DMS 273 (cell line): ENCODE measurements at regions not wholly inside any gene's neighbourhood (a gene's known extent, or its start where the extent isn't known, plus 50 kb on each side); places are given as distances from the start of the nearest gene placed in this dataset.

ENCODE experiments used
- DNase-seq: peaks from one replicate; lab custom pipeline; 2025; ENCODE audit not compliant: unreplicated experiment; lab: John Stamatoyannopoulos, UW

DNA sequence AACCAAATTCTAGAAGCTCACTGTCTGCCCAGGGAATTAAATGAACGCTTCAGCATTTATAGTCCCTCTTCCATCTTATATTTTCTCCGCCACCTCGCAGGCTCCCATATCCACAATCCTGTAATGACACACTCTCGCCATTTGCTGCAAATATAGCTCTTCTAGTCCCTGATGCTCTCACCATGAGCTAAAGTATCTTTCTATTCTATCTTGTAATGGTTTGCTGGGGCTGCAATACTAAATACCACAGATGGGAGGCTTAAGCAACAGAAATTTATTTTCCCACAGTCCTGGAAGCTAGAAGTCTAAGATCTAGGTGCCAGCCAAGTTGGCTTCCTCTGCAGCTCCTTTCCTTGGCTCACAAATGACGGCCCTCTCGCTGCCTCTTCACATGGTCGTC, 106.9 kb upstream of the NPHP3 start:
- no peak for DNase-seq

GRCh38 chr3:132822837-132823236, 100.6 kb upstream of the NPHP3 start:
- DNase-seq = no peak

DNA sequence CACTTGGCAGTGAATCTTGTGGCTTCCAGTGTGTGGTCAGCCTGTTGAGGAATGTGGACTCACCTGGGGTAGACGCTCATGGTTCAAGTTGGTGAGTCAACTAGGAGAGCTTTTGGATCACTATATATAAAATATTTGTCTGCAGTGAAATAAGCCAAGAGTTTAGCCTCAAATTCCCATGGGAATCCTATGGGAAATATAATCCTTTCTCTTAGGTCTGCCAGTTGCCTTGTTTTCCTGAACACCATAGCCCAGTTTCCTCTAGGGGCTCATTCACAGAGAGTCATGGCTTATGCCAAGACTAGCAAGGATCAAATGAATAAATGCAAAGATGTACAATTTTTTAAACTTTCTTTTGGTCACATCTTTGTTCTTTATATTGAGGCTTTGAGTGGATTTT, 100.1 kb upstream of the NPHP3 start:
- peak; percentile 50 for DNase-seq

GRCh38 chr3:132821314-132821713, 99.1 kb upstream of the NPHP3 start:
- no peak for DNase-seq

- DNase-seq = no peak
These were observed 96.0 kb upstream of the NPHP3 start for GRCh38 chr3:132818251-132818650.

DNA sequence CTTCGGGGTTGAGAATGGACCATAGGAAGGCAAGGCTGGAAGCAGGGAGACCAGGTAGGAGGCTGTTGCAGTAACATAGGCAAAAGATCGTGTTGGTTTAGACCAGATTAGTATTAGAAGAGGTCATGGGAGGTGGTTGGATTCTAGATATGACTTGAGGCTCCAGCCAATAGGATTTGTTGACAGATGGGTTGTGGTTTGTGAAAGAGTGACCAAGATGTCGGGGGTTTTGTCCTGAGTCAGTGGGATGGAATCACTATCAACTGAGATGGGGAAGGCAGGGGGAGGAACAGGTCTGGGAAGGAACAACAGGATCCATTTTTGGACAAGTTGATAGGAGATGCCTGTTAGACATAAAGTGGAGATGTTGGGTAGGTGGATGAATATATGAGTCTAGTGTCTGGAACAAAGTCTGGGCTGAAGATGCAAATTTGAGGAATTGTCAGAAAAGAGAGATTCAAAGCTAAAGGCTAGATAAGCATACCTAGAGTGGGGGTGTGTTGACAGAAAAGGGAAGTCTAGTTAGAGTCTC, 95.5 kb upstream of the NPHP3 start:
- DNase-seq = no peak

GRCh38 chr3:132805071-132805470, 82.9 kb upstream of the NPHP3 start:
- no peak for DNase-seq

DNA sequence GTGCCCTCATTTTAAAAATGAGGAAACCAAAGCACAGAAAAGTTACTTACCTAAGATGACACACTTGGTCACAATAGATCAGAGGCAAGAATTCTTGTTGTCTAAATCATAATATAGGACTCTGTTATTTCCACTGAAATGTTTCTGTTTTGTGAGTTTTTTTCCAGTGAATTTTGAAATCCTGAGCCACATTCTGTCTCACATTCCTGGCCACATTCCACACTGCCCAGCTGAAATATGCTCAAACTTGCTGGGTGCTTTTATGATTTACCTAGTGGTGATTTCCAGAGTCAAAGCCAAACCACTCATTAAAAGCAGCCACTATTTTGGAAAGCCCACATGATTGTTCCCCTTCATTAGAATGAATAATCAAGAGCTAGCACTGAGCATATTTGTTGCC, 82.3 kb upstream of the NPHP3 start:
- no peak for DNase-seq

- DNase-seq = peak; percentile 34
These were observed 81.7 kb upstream of the NPHP3 start for GRCh38 chr3:132803889-132804288.

DNA sequence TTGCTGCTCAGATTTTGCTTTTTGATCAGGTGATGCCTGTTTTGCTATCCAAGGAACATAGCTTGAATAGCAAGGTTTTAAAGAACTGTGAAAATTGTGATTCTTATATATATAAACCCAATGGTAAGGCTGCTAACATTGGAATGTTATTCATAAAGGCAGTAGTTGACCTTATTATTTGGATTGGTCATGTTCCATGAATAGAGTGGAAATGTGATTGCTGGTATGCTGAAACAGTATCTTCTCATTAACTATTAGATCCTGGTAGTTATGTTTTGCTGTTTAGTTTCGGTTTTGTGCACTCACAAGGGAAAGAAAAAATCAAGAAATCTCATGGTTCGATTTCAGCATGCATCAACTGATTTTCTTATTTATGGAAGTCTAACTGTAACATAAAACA, 78.7 kb upstream of the NPHP3 start:
- DNase-seq = no peak

DNA sequence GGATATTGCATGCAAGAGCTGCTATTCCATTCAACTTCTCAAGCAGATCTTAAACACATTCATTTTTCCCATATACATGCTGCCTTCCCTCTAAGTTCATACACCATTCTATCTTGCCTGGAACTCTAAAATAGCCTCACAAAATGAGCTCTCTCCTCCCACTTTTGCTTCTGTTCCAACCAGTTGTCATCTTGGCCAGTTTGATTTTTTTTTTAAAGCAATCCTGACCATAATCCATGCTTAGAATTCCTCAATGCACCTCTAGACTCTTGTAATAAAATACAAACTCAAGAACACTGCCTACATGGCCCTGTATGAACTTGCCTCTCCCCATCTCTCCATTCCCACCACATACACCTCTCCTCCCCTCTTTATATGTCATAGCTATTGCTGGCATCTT, 68.6 kb upstream of the NPHP3 start:
- no peak for DNase-seq

DNA sequence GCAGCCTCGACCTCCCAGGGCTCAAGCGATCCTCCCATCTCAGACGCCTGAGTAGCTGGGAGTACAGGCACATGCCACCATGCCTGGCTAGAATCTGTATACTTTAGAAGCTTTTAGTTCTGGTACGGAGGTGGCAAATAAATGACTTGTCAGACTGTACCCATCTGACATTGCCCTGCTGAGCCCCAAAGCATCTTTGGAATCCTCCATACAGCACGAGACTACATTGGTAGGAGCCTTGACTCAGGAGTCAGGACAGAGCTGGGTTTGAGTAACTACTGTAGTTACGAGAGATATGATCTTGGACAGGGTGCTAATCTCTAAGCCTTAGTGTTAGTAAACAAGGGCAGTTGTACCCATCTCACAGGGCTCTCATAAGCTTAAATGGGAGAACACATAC, 67.8 kb upstream of the NPHP3 start:
- DNase-seq = no peak

DNA sequence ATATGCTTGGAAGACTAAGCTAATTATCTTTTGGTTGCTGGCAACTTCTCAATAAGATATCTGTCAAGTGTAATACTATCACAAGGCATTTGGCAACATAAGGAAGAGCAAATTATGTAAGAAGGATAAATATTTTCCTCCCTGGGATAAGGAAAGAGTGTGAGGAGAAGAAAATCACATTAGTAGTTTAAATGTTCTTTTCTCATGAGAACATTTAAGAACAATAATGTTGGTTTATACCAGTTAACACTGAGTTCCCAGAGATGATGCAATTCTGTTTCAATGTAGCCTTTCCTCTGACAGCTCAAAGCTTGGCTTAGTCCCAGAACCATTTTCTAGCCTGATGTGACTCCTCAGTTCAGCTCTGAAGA, 66.1 kb upstream of the NPHP3 start:
- peak; percentile 66 for DNase-seq

DNA sequence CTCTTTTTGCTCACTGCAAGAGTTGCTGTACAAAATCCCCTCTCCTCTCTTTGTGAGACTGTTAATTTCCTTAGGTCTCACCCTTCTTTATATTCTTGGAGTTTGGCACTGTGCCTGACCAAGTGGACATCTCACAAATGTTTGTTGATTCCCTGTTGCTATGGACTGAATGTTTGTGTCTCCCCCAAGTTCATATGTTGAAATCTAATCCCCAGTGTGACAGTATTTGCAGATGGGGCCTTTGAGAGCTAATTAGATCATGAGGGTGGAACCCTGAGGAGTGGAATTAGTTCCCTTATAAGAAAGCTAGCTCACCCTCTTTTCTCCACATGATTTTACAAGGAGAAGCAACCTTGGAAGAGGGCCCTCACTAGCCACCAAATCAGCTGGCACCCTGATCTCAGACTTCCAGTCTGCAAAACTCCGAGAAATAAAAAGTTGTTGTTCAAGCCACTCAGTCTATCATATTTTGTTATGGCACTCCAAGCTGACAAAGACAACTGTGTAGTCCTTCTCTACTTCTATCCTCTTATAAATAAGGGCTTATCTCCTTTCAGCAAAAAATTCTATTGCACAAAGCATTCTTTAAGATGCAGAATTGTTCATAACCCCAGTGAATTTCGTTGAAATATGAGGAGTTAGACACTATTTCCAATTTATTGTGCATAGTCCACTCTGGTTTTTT, 65.5 kb upstream of the NPHP3 start:
- peak; percentile 28 for DNase-seq

- no peak for DNase-seq
These were observed 64.7 kb upstream of the NPHP3 start for GRCh38 chr3:132786890-132787289.

DNA sequence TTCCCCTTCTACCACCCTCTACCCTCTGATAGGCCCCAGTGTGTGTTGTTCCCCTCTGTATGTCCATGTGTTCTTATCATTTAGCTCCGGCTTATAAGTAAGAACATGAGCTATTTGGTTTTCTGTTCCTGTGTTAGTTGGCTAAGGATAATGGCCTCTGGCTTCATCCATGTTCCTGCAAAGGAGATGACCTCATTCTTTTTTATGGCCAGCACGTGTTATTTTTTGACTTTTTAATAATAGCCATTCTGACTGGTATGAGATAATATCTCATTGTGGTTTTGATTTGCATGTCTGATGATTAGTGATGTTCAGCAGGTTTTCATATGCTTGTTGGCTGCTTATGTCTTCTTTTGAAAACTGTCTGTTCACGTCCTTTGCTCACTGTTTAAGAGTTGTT, 63.1 kb upstream of the NPHP3 start:
- peak; percentile 8 for DNase-seq

DNA sequence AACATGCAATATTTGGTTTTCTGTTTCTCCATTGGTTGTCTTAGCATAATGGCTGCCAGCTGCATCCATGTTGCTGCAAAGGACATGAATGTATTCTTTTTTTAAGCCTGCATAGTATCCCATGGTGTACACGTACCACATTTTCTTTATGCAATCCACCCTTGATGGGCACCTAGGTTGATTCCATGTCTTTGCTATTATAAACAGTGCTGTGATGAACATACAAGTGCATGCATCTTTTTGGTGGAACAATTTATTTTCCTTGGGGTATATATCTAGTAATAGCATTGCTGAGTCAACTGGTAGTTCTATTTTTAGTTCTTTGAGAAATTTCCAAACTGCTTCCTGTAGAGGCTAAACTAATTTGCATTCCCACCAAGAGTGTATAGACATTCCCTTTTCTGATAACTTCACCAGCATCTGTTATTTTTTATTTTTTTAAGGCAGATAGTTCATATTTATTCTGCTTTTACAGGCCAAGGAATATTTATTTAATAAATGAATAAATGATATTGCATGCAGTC, 62.4 kb upstream of the NPHP3 start:
- DNase-seq = no peak

GRCh38 chr3:132783152-132783551, 60.9 kb upstream of the NPHP3 start:
- no peak for DNase-seq

DNA sequence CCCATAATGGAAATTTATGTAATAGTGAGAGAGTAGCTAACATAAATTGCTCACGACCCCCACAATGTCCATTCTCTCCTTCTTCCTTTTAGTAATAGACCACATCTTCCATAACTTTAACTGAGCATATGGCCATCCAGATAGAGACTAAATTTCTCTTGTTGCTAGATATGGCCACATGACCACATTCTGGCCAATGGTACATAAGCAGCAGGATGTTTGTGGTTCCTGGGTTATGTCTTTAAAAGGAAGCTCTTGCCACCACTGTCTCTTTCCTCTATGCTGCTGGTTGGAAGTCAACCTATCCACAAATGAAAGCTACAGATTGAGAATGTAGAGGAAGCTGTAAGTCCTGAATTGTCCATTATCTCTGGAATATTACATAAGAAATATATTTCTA, 59.7 kb upstream of the NPHP3 start:
- no peak for DNase-seq

DNA sequence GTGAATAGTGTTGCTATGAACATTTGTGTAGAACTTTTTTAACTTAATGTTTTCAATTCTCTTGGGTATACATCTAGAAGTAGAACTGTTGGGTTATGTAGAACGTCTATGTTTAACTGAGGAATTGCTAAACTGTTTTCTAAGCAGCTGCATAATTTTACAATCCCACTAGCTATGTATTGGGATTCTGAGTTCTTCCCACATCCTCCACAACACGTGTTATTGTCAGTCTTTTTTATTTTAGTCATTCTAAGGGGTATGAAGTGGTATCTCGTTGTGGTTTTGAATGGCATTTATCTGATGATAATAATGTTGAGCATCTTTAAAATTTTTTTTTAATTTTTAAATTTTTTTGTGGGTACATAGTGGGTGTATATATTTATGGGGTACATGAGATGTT, 55.0 kb upstream of the NPHP3 start:
- no peak for DNase-seq

DNA sequence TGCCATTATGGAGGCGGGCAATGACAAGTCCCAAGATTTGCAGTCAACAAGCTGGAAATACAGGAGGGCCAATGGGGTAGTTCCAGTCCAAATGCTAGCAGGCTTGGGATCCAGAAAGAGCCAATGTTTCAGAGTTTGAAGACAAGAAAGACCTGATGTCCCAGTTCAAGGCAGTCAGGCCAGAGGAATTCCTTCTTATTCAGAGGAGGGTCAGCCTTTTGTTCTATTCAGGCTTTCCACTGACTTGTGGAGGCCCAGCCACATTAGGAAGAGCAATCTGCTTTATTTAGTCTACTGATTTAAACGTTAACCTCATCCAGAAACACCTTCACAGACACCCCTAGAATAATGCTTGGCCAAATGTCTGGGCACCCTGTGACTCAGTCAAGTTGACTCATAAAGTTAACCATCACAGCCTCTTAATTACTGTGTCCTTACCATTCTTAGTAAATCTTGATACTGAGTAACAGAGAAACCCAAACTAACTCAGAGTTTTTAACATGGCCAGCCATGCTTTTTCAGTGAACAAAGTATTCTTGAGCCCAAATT, 50.9 kb upstream of the NPHP3 start:
- DNase-seq = no peak

GRCh38 chr3:132772252-132772651, 50.0 kb upstream of the NPHP3 start:
- no peak for DNase-seq
